Heart left ventricle (tissue), 13 donors: ENCODE measurements at regions not wholly inside any gene's neighbourhood (a gene's known extent, or its start where the extent isn't known, plus 50 kb on each side); places are given as distances from the start of the nearest gene placed in this dataset.
"Not testable (repeated sequence)": the region's sequence is repeated elsewhere in the genome, so short reads cannot be mapped to it uniquely, and the experiment has no call there.

Experiments
- POLR2A ChIP-seq, 2 donors: fragments of 450-650 bp; IDR thresholded peaks; one replicate each; pipeline ENCODE4 v1.6.1; 2017; ENCODE audit warnings: antibody characterized with exemption in 2 of 2, mild to moderate bottlenecking in 2 of 2, moderate library complexity in 2 of 2
- TF ChIP-seq, protein P1 (sequence below), 12 donors: fragments of 200-600 bp; sonication (generic) in 4 of 12; IDR thresholded peaks; one replicate each; pipeline versions ENCODE4 v1.5.0 to v1.8.0; 2018 to 2022; ENCODE audit warnings: antibody characterized with exemption in 12 of 12, mild to moderate bottlenecking in 5 of 12
- donor health status: ischemic (EF 13 %, LVEDD 7.1; RV severe dilation, severe dysfunction).
- donor health status: DM: no; HTN: yes; CAD: no.
- donor health status: DM: no; HTN: no; CAD: no.
- donor health status: ischemic (EF 25% LVEDD 6.9; RV normal size, moderate dysfunction).
- donor health status: ischemic (EF 25% LVEDD 5.7; RV mildly dilated, moderate dysfunction).
- donor health status: ischemic (EF 35%, LVEDD 5.7; RV mildly dilated, moderate dysfunction).
- donor health status: nonischemic (EF 11% LVEDD 7.7; RV severe dilation, severe dysfunction).
- donor health status: DM: yes; HTN: yes; CAD: no.
- donor health status: PGD.
- donor health status: ischemic (EF 29% LVEDD 5.4; RV normal size, mild dysfunction).
- donor health status: nonischemic (EF 23%, LVEDD 6.1; RV moderate dilation, normal function).

DNA sequence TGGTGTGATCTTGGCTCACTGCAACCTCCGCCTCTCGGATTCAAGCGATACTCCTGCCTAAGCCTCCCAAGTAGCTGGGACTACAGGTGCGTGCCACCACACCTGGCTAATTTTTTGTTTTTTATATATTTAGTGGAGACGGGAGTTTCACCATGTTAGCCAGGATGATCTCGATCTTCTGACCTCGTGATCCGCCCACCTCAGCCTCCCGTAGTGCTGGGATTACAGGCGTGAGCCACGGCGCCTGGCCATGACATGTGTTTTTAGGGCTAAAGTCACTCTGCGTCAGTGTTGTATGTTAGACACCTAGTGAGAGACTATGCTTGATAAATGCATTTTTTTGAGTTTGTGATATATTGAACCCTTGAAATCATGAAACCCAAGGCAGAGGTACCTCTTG lies 674.6 kb upstream of the CTNND2 start:
- TF ChIP-seq, protein P1, sequence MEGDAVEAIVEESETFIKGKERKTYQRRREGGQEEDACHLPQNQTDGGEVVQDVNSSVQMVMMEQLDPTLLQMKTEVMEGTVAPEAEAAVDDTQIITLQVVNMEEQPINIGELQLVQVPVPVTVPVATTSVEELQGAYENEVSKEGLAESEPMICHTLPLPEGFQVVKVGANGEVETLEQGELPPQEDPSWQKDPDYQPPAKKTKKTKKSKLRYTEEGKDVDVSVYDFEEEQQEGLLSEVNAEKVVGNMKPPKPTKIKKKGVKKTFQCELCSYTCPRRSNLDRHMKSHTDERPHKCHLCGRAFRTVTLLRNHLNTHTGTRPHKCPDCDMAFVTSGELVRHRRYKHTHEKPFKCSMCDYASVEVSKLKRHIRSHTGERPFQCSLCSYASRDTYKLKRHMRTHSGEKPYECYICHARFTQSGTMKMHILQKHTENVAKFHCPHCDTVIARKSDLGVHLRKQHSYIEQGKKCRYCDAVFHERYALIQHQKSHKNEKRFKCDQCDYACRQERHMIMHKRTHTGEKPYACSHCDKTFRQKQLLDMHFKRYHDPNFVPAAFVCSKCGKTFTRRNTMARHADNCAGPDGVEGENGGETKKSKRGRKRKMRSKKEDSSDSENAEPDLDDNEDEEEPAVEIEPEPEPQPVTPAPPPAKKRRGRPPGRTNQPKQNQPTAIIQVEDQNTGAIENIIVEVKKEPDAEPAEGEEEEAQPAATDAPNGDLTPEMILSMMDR (IDR thresholded peaks at IDR 0.05) = not testable (repeated sequence)
- TF ChIP-seq POLR2A (IDR thresholded peaks at IDR 0.05) = not testable (repeated sequence)
